CD14-positive monocyte (primary cell): ENCODE measurements at regions not wholly inside any gene's neighbourhood (a gene's known extent, or its start where the extent isn't known, plus 50 kb on each side); places are given as distances from the start of the nearest gene placed in this dataset.

Experiments
- DNase-seq, 3 donors: peaks; one replicate each; pipeline ENCODE4 v3.0.0-alpha.2; 2011 to 2022
- H2AFZ ChIP-seq: 2 replicates; pipeline ENCODE4 v1.6.0; 2012; ENCODE audit warnings: mild to moderate bottlenecking, low read depth, low read length, inconsistent platforms; ENCODE audit not compliant: insufficient read depth, poor library complexity, severe bottlenecking
- H3K27ac ChIP-seq, 2 donors: 1 replicate in 1 of 2; 2 replicates in 1 of 2; pipeline ENCODE4 v1.5.1; 2012 to 2013; ENCODE audit warnings: low read length in 2 of 2, control low read depth in 1 of 2, inconsistent platforms in 1 of 2, low read depth in 1 of 2, mild to moderate bottlenecking in 1 of 2
- H3K27me3 ChIP-seq, 2 donors: one replicate each; pipeline versions ENCODE4 v1.6.0 to v1.6.1; 2011 to 2013; ENCODE audit warnings: low read length in 2 of 2; ENCODE audit not compliant: control insufficient read depth in 2 of 2, insufficient read depth in 2 of 2
- H3K36me3 ChIP-seq, 2 donors: replicated peaks in 1 of 2; 1 replicate in 1 of 2; 2 replicates in 1 of 2; pipeline versions ENCODE4 v1.5.1 to v1.6.1; 2012 to 2013; ENCODE audit warnings: low read length in 2 of 2, control low read depth in 1 of 2, inconsistent platforms in 1 of 2, mild to moderate bottlenecking in 1 of 2; ENCODE audit not compliant: insufficient read depth in 2 of 2, control insufficient read depth in 1 of 2
- H3K4me1 ChIP-seq, 2 donors: 1 replicate in 1 of 2; 2 replicates in 1 of 2; pipeline versions ENCODE4 v1.5.1 to v1.6.1; 2012 to 2013; ENCODE audit warnings: low read length in 2 of 2, control low read depth in 1 of 2, inconsistent platforms in 1 of 2, mild to moderate bottlenecking in 1 of 2, moderate library complexity in 1 of 2; ENCODE audit not compliant: insufficient read depth in 2 of 2, control insufficient read depth in 1 of 2
- H3K4me2 ChIP-seq: replicated peaks from 2 replicates; pipeline ENCODE3; 2012; ENCODE audit warnings: low read length, moderate library complexity, mild to moderate bottlenecking; ENCODE audit not compliant: poor library complexity, severe bottlenecking; ENCODE audit errors: extremely low read depth
- H3K4me3 ChIP-seq, 3 experiments: fragments of 200-600 bp in 1 of 3; sonication (generic) in 1 of 3; replicated peaks in 1 of 3; 1 replicate in 2 of 3; 2 replicates in 1 of 3; pipeline ENCODE4 v1.5.1; 2011 to 2013; ENCODE audit warnings: low read length in 3 of 3, mild to moderate bottlenecking in 3 of 3, control low read depth in 2 of 3, low read depth in 2 of 3, inconsistent platforms in 1 of 3, moderate library complexity in 1 of 3
- H3K79me2 ChIP-seq: 2 replicates; pipeline ENCODE4 v1.6.0; 2012; ENCODE audit warnings: mild to moderate bottlenecking, control low read depth, inconsistent platforms, low read length, moderate library complexity; ENCODE audit not compliant: insufficient read depth
- H3K9ac ChIP-seq: 2 replicates; pipeline ENCODE4 v1.6.0; 2017; ENCODE audit warnings: low read length, mild to moderate bottlenecking; ENCODE audit not compliant: insufficient read depth, poor library complexity, severe bottlenecking
- H3K9me3 ChIP-seq, 2 donors: replicated peaks in 1 of 2; 1 replicate in 1 of 2; 2 replicates in 1 of 2; pipeline versions ENCODE4 v1.5.1 to v1.6.1; 2012 to 2013; ENCODE audit warnings: low read length in 2 of 2, control low read depth in 1 of 2; ENCODE audit not compliant: control insufficient read depth in 1 of 2, insufficient read depth in 1 of 2
- H4K20me1 ChIP-seq: 2 replicates; pipeline ENCODE4 v1.6.0; 2012; ENCODE audit warnings: mild to moderate bottlenecking, low read length, control low read depth, moderate library complexity; ENCODE audit not compliant: insufficient read depth
- H3K27ac Mint-ChIP-seq, 7 donors: one replicate each; pipeline ENCODE4 v1.8.0; 2020; ENCODE audit warnings: mild to moderate bottlenecking in 7 of 7, mixed read lengths in 7 of 7, moderate library complexity in 6 of 7, inconsistent platforms in 2 of 7
- H3K27me3 Mint-ChIP-seq, 3 donors: one replicate each; pipeline ENCODE4 v1.8.0; 2021 to 2022; ENCODE audit warnings: low read depth in 3 of 3, mild to moderate bottlenecking in 3 of 3, mixed read lengths in 3 of 3, moderate library complexity in 3 of 3, inconsistent platforms in 1 of 3
- H3K36me3 Mint-ChIP-seq, 2 donors: one replicate each; pipeline ENCODE4 v1.8.0; 2020; ENCODE audit warnings: mixed read lengths in 2 of 2, inconsistent platforms in 1 of 2, mild to moderate bottlenecking in 1 of 2
- H3K4me1 Mint-ChIP-seq: one replicate; pipeline ENCODE4 v1.8.0; 2020; ENCODE audit warnings: mild to moderate bottlenecking, mixed read lengths
- H3K4me3 Mint-ChIP-seq, 2 donors: one replicate each; pipeline ENCODE4 v1.8.0; 2020; ENCODE audit warnings: mild to moderate bottlenecking in 2 of 2, mixed read lengths in 2 of 2, moderate library complexity in 1 of 2
- H3K9me3 Mint-ChIP-seq, 7 donors: one replicate each; pipeline ENCODE4 v1.8.0; 2020 to 2022; ENCODE audit warnings: mixed read lengths in 7 of 7, mild to moderate bottlenecking in 6 of 7, moderate library complexity in 6 of 7, inconsistent platforms in 2 of 7
- CTCF ChIP-seq: fragments of 200-600 bp; IDR thresholded peaks from one replicate; pipeline ENCODE4 v1.8.0; 2022; ENCODE audit warnings: antibody characterized with exemption, mild to moderate bottlenecking
- WGBS: methylation state at CpG from one replicate; pipeline ENCODE4 v1.1.5; 2013; ENCODE audit warnings: missing lambda C conversion rate; ENCODE audit not compliant: insufficient coverage; 5-methylcytosine and 5-hydroxymethylcytosine counted together
- intact Hi-C, 2 donors: fragments of 100-400 bp; cut with micrococcal nuclease; formaldehyde crosslinking; loops; one replicate each; pipeline versions ENCODE4 v1.15.0 to v1.15.1; 2023

GRCh38 chr2:236404346-236404745, 140.1 kb upstream of the ASB18 start:
- Histone ChIP-seq H3K4me1 (no peaks in the 10 kb centered on the region), H3K27me3 (no peaks in the 10 kb centered on the region), H2AFZ (no peak overlapping the region), H3K27ac (no peak overlapping the region), H3K79me2 (no peaks in the 10 kb centered on the region), H3K9me3 (peaks cover 0 to 6% of the 10 kb centered on the region in 2 donors), H3K4me3 (no peak overlapping the region), H3K9ac (no peak overlapping the region), H3K36me3 (no peaks in the 10 kb centered on the region), H4K20me1 (no peaks in the 10 kb centered on the region), H3K4me2 (no peak overlapping the region)
- no peaks in the 10 kb centered on the region for H3K36me3 Mint-ChIP-seq
- intact Hi-C loops = no loop called here
- no peak for DNase-seq
- H3K27ac Mint-ChIP-seq = no peak overlapping the region
- no peak overlapping the region for H3K4me3 Mint-ChIP-seq
- H3K4me1 Mint-ChIP-seq = no peaks in the 10 kb centered on the region
- TF ChIP-seq CTCF = no peak
- 97% methylated on average over 4 of the region's 6 CpGs for WGBS
- H3K27me3 Mint-ChIP-seq = peaks cover 0 to 3% (median 2%) of the 10 kb centered on the region in 3 donors
- H3K9me3 Mint-ChIP-seq = peaks cover 0 to 12% (median 3%) of the 10 kb centered on the region in 7 donors

GRCh38 chr2:236405357-236405756, 141.2 kb upstream of the ASB18 start:
- intact Hi-C loops = no loop called here
- Mint-ChIP-seq H3K27ac (no peak overlapping the region), H3K9me3 (peaks cover 0 to 14% (median 5%) of the 10 kb centered on the region in 7 donors), H3K4me3 (no peak overlapping the region), H3K27me3 (peaks cover 0 to 2% (median 0%) of the 10 kb centered on the region in 3 donors), H3K36me3 (no peaks in the 10 kb centered on the region), H3K4me1 (no peaks in the 10 kb centered on the region)
- TF ChIP-seq CTCF = no peak
- Histone ChIP-seq H3K4me1 (no peaks in the 10 kb centered on the region), H2AFZ (no peak overlapping the region), H3K4me3 (no peak overlapping the region), H3K4me2 (no peak overlapping the region), H3K79me2 (no peaks in the 10 kb centered on the region), H3K27me3 (no peaks in the 10 kb centered on the region), H3K36me3 (no peaks in the 10 kb centered on the region), H4K20me1 (no peaks in the 10 kb centered on the region), H3K9me3 (peaks cover 0 to 6% of the 10 kb centered on the region in 2 donors), H3K27ac (no peak overlapping the region), H3K9ac (no peak overlapping the region)
- no CpG with 5 or more reads among the region's 8 CpGs for WGBS
- DNase-seq = no peak
